Rectal smooth muscle tissue (tissue), 1 donor: ENCODE measurements at regions not wholly inside any gene's neighbourhood (a gene's known extent, or its start where the extent isn't known, plus 50 kb on each side); places are given as distances from the start of the nearest gene placed in this dataset.

Experiments
- H3K27ac ChIP-seq: one replicate; pipeline ENCODE4 v1.7.0; 2013; ENCODE audit warnings: low read depth, low read length, inconsistent platforms
- H3K27me3 ChIP-seq: one replicate; pipeline ENCODE4 v1.7.0; 2013; ENCODE audit warnings: low read length; ENCODE audit not compliant: control insufficient read depth, insufficient read depth
- H3K36me3 ChIP-seq: one replicate; pipeline ENCODE4 v1.7.0; 2013; ENCODE audit warnings: low read length; ENCODE audit not compliant: control insufficient read depth, insufficient read depth
- H3K4me1 ChIP-seq: one replicate; pipeline ENCODE4 v1.7.0; 2013; ENCODE audit warnings: low read length; ENCODE audit not compliant: control insufficient read depth, insufficient read depth
- H3K4me3 ChIP-seq: one replicate; pipeline ENCODE4 v1.7.0; 2013; ENCODE audit warnings: low read length
- H3K9ac ChIP-seq: one replicate; pipeline ENCODE4 v1.7.0; 2013; ENCODE audit warnings: low read length

- no peaks in the 10 kb centered on the region for H3K4me1 ChIP-seq
- H3K4me3 ChIP-seq = no peak overlapping the region
- H3K9ac ChIP-seq = no peak overlapping the region
- H3K27me3 ChIP-seq = no peaks in the 10 kb centered on the region
- H3K36me3 ChIP-seq = no peaks in the 10 kb centered on the region
- H3K27ac ChIP-seq = no peak overlapping the region
These were observed 1059.0 kb downstream of the TUSC7 start for GRCh38 chr3:117768581-117768980.

DNA sequence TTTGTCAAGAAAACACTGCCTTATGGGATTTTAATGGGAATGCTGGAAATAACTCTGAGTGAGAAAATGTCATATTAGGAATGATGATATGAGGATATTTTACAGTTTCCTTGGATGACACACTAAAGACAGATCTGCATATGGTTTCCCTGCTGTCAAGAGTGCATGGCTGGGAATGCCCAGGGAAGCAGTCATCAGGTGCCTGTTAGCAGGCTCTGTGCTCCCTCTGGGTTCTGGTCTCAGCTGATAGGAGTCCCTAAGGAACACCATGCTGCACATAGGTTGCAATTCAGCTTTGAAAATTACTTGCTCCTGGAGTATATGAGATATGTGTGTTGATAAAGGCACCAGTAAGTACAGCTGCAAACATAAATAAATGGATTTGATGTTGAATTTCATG lies 1064.6 kb downstream of the TUSC7 start:
- H3K9ac ChIP-seq = no peak overlapping the region
- no peaks in the 10 kb centered on the region for H3K27me3 ChIP-seq
- H3K4me1 ChIP-seq = no peaks in the 10 kb centered on the region
- H3K27ac ChIP-seq = no peak overlapping the region
- no peaks in the 10 kb centered on the region for H3K36me3 ChIP-seq
- no peak overlapping the region for H3K4me3 ChIP-seq

DNA sequence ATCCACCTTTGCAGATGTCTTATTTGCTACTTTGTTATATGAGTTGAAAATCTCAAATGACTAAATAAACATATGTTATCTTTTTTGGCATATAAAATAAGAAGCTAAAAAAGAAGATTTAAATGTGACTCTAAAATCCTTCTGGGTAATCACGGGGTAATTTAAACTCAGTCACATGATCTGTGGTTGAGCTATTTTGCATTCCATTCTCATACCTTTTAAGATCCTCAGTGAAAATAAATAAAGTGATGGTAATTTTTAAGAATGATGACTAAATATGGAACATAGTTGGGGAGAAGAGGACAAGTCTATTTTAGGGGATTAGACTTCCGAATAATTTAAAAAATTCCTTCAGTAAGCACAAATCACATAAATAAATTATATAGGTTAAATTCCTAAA lies 1076.8 kb downstream of the TUSC7 start:
- Histone ChIP-seq H3K27ac (no peak overlapping the region), H3K27me3 (no peaks in the 10 kb centered on the region), H3K4me3 (no peak overlapping the region), H3K4me1 (no peaks in the 10 kb centered on the region), H3K9ac (no peak overlapping the region), H3K36me3 (no peaks in the 10 kb centered on the region)

DNA sequence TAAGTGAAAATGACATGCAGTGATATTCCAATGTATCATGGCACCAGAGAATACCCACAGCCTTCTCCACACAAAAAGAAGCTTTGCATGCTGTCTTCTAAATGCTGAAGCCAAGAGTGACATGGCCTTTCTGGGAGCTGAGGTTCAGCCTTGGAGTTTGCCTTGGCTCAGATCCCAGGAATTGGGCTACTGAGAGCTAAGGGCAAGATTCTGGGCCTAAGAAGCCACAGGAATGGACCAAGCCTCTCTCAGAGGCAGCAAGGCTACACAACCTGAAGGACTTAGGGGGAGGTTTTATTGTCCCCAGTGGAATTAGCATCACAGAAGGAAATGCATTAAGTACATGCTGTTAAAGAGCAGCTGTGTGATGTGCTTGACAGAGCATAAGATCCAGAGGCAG lies 1078.5 kb downstream of the TUSC7 start:
- Histone ChIP-seq H3K4me1 (no peaks in the 10 kb centered on the region), H3K27ac (no peak overlapping the region), H3K9ac (no peak overlapping the region), H3K4me3 (no peak overlapping the region), H3K36me3 (no peaks in the 10 kb centered on the region), H3K27me3 (no peaks in the 10 kb centered on the region)

DNA sequence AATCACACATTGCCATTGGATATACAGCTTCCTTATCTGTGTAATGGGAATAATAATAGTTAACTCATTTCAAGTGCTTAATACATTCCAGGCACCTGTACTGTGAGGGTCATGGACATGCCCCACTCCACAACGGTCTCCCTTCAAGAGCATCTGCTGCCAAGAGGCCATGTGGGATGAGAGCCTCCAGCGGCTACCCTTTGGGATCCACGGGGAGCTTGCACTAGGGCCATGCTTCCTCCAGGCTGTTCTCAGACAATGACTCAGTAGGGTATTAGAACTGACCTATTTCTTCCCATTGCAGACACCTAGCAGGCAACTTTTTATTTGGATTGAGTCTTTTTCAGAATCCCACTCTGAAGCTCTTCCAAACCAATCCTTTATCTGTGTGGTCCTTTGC lies 1078.9 kb downstream of the TUSC7 start:
- Histone ChIP-seq H3K4me3 (no peak overlapping the region), H3K9ac (no peak overlapping the region), H3K36me3 (no peaks in the 10 kb centered on the region), H3K27me3 (no peaks in the 10 kb centered on the region), H3K27ac (no peak overlapping the region), H3K4me1 (no peaks in the 10 kb centered on the region)

DNA sequence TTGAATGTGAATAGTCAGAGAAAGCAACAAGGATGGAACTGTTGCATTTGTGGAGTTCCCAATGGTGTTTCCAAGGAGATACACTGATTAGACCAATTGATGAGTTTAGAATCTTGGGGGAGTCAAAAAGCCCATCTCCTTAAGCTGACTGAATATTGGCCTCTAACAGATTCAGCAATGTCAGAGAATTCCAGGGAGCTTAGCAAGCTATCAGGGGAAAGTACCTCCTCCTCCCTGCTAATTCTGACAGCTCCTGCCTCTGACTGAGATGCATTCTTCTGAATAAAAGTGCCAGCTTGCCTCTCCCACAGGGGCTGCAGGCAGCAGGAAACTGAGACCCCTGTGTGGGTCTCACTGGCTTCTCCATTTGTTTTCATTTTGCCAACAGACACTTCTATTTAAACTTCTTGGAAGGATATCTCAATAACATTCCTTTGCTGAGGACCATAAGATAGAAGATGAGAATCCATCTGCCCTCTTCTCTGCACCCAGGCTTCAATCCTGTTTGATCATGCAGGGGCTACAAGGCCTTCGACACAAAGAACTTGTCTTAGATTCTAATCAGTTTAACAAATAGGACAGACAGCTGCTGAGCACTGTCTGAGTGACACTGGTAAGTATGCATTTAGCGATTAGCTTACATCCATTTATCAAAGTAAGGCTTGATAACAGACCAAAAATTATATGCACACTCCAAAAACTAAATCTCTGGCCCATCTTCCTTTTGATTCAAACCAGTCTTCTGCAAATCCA lies 1080.8 kb downstream of the TUSC7 start:
- no peak overlapping the region for H3K27ac ChIP-seq
- no peaks in the 10 kb centered on the region for H3K4me1 ChIP-seq
- H3K27me3 ChIP-seq = no peaks in the 10 kb centered on the region
- H3K36me3 ChIP-seq = no peaks in the 10 kb centered on the region
- H3K9ac ChIP-seq = no peak overlapping the region
- H3K4me3 ChIP-seq = no peak overlapping the region

DNA sequence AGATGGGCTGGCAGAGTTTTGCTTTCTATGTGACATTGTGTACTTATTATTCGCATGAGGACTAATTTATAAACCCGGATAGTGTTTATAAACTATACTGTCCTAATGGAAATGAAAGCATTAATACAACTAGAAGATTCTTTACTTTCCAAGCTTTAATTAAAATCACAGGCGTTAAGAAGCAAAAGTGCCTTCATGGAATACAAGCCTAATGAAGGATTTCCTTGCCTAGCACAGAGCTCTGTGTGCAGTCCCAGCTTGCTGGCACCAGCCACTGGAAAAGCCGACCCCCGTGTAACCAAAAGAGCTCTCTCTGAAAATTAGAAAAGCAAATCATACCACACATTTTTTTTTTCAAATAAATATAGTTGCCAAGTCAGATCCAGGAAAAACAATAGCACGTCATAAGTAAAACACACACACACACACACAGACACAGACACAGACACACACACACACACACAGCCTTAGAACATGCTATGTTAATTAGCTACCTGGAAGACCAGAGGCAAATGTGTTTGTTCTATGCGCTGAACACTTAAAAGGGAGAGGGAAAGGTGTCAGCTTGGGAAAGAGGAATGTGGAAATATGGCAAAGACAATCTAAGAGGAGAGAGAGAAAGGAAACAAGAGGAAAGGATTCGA lies 1084.2 kb downstream of the TUSC7 start:
- Histone ChIP-seq H3K4me1 (no peaks in the 10 kb centered on the region), H3K36me3 (no peaks in the 10 kb centered on the region), H3K9ac (no peak overlapping the region), H3K27me3 (no peaks in the 10 kb centered on the region), H3K4me3 (no peak overlapping the region), H3K27ac (no peak overlapping the region)

GRCh38 chr3:117798221-117798620 lies 1088.6 kb downstream of the TUSC7 start:
- H3K27ac ChIP-seq = no peak overlapping the region
- H3K4me3 ChIP-seq = no peak overlapping the region
- H3K9ac ChIP-seq = no peak overlapping the region
- no peaks in the 10 kb centered on the region for H3K4me1 ChIP-seq
- H3K36me3 ChIP-seq = no peaks in the 10 kb centered on the region
- H3K27me3 ChIP-seq = no peaks in the 10 kb centered on the region

DNA sequence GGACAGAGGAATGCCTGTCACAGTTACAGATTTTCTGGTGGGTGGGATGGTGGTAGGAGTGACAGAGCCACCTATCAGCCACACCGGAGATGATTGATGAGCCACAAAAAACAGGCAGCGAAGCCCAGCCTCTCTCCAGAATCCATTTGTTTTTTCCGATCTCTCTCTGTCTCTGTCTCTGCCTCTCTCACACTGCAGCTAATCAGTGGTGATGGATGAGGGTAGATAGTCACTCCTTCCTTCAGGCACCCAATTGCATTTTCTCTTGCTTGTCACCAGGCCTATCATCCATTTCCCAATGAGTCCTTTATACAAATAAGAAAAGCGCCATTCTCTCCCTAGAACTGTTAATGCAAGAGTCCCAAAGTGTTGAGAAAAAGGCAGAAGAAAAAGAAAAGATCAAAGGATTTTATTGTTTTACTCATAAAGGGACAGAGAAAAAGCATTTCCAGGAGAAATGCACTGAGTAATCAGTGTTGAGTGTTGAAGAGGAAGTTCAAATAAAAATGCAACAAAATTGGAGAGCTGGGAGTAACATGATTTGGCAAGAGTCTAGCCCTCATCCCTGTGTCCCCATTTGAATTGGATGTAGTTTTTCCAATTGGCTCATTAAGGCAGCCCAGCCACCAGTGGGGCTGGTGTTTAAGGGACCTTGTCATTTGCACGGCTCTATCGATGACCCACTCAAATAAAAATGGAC lies 1089.3 kb downstream of the TUSC7 start:
- Histone ChIP-seq H3K27ac (no peak overlapping the region), H3K27me3 (no peaks in the 10 kb centered on the region), H3K36me3 (no peaks in the 10 kb centered on the region), H3K9ac (no peak overlapping the region), H3K4me1 (no peaks in the 10 kb centered on the region), H3K4me3 (no peak overlapping the region)

GRCh38 chr3:117799387-117799735 lies 1089.8 kb downstream of the TUSC7 start:
- no peaks in the 10 kb centered on the region for H3K36me3 ChIP-seq
- H3K9ac ChIP-seq = no peak overlapping the region
- H3K27me3 ChIP-seq = no peaks in the 10 kb centered on the region
- no peak overlapping the region for H3K27ac ChIP-seq
- H3K4me1 ChIP-seq = no peaks in the 10 kb centered on the region
- no peak overlapping the region for H3K4me3 ChIP-seq

GRCh38 chr3:117801912-117802239 lies 1092.3 kb downstream of the TUSC7 start:
- H3K4me1 ChIP-seq = no peaks in the 10 kb centered on the region
- H3K9ac ChIP-seq = no peak overlapping the region

DNA sequence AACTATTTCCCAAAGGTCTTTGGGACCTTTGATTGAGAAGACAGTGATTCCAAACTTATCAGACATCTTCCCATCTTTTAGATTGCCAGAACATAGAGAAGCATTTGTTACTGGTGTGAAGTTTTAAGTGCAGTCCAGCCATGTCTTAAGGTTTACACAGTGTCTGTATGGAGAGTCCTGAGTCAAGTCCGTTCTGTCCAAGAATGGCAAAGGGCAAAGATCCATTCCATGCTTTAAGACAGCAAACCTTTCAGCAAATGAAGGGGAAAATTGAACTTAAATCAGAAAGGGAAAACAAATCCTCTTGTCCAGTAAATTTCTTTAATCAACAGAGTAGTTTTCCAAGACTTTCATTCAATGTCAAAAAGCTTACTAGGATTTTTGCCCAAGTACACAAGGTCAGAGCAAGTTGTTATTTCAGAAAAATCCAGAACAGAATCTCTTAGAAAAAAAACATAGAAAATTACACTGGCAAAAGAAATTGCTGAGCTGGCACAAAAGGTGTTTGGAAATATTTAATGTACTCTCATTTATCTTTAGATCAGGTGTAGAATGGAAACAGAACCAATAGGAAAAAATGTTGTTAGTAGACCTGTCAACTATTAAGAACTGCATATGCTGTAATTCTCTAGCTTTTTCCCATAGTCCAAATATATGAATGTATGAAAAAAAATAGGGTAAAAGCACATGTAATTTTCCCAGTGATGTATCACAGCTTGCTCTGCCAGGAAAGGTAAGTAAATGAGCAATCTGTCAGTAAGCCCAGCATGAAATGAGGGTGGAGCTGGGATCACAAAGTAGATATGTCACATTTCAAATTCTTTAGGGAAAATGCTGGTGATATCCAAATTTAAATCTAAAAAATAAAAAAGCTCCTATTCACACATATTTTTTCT lies 1099.9 kb downstream of the TUSC7 start:
- no peak overlapping the region for H3K4me3 ChIP-seq
- no peaks in the 10 kb centered on the region for H3K27me3 ChIP-seq
- no peaks in the 10 kb centered on the region for H3K36me3 ChIP-seq
- no peak overlapping the region for H3K27ac ChIP-seq
- H3K4me1 ChIP-seq = no peaks in the 10 kb centered on the region
- H3K9ac ChIP-seq = no peak overlapping the region

More at GRCh38 chr3:117801912-117802239, 1092.3 kb downstream of the TUSC7 start:
- H3K27ac ChIP-seq = no peak overlapping the region
- H3K4me3 ChIP-seq = no peak overlapping the region
- H3K27me3 ChIP-seq = no peaks in the 10 kb centered on the region
- H3K36me3 ChIP-seq = no peaks in the 10 kb centered on the region
